ENCODE measurements at regions not wholly inside any gene's neighbourhood (a gene's known extent, or its start where the extent isn't known, plus 50 kb on each side); places are given as distances from the start of the nearest gene placed in this dataset.

- DNase-seq, result peak; percentile 95
Measured at GRCh38 chr14:51516706-51517395, 134.9 kb upstream of the FRMD6 start.

- DNase-seq, result no peak
Measured at GRCh38 chr14:51518280-51518679, 133.4 kb upstream of the FRMD6 start.

- no peak for DNase-seq
Measured at GRCh38 chr14:51518711-51519110, 133.0 kb upstream of the FRMD6 start.

- DNase-seq, result no peak
Measured at GRCh38 chr14:51520087-51520486, 131.6 kb upstream of the FRMD6 start.

GRCh38 chr14:51521764-51522163 is 129.9 kb upstream of the FRMD6 start:
- peak; percentile 44 for DNase-seq

- DNase-seq, result no peak
Measured at GRCh38 chr14:51523243-51523642, 128.5 kb upstream of the FRMD6 start.

GRCh38 chr14:51525739-51526138 is 126.0 kb upstream of the FRMD6 start:
- no peak for DNase-seq

- no peak for DNase-seq
Measured at GRCh38 chr14:51527073-51527472, 124.6 kb upstream of the FRMD6 start.

GRCh38 chr14:51529736-51530135 is 122.0 kb upstream of the FRMD6 start:
- DNase-seq, result no peak

- DNase-seq, result no peak
Measured at GRCh38 chr14:51533160-51533559, 118.5 kb upstream of the FRMD6 start.

- DNase-seq, result no peak
Measured at GRCh38 chr14:51533872-51534553, 117.7 kb upstream of the FRMD6 start.

- no peak for DNase-seq
Measured at GRCh38 chr14:51534610-51535011, 117.1 kb upstream of the FRMD6 start.

GRCh38 chr14:51535443-51536044 is 116.2 kb upstream of the FRMD6 start:
- DNase-seq, result no peak

- no peak for DNase-seq
Measured at GRCh38 chr14:51538973-51539372, 112.7 kb upstream of the FRMD6 start.

- no peak for DNase-seq
Measured at GRCh38 chr14:51539571-51540037, 112.1 kb upstream of the FRMD6 start.

- no peak for DNase-seq
Measured at GRCh38 chr14:51540364-51540763, 111.3 kb upstream of the FRMD6 start.

GRCh38 chr14:51544471-51544870 is 107.2 kb upstream of the FRMD6 start:
- no peak for DNase-seq

- DNase-seq, result no peak
Measured at GRCh38 chr14:51544901-51545300, 106.8 kb upstream of the FRMD6 start.

- DNase-seq, result no peak
Measured at GRCh38 chr14:51545396-51545795, 106.3 kb upstream of the FRMD6 start.

- no peak for DNase-seq
Measured at GRCh38 chr14:51546099-51546498, 105.6 kb upstream of the FRMD6 start.

- DNase-seq, result no peak
Measured at GRCh38 chr14:51546603-51547258, 105.0 kb upstream of the FRMD6 start.

- peak; percentile 34 for DNase-seq
Measured at GRCh38 chr14:51547260-51547659, 104.5 kb upstream of the FRMD6 start.

GRCh38 chr14:51547701-51548100 is 104.0 kb upstream of the FRMD6 start:
- no peak for DNase-seq
